ENCODE measurements at regions not wholly inside any gene's neighbourhood (a gene's known extent, or its start where the extent isn't known, plus 50 kb on each side); places are given as distances from the start of the nearest gene placed in this dataset.
"Not testable (repeated sequence)": the region's sequence is repeated elsewhere in the genome, so short reads cannot be mapped to it uniquely, and the experiment has no call there.

GRCh38 chr15:45804028-45804427 lies 169.2 kb downstream of the SQOR start:
- no peaks in the 10 kb centered on the region for H3K79me2 ChIP-seq (ENCODE audit: insufficient read depth, low read length)
- no peak overlapping the region for H2AFZ ChIP-seq (ENCODE audit: low read depth, low read length)
- H3K27ac ChIP-seq (ENCODE audit: low read depth, low read length) = no peak overlapping the region
- DNase-seq (ENCODE audit: low read depth) (no peak), FAIRE-seq (no peak)
- peaks cover 4% of the 10 kb centered on the region for H3K9me3 Mint-ChIP-seq (ENCODE audit: unreplicated experiment)
- H3K9ac ChIP-seq (ENCODE audit: low read length) = no peak overlapping the region
- peaks cover 4% of the 10 kb centered on the region for H3K9me3 ChIP-seq (ENCODE audit: insufficient read depth, low read depth, low read length)
- H3K27ac Mint-ChIP-seq (ENCODE audit: unreplicated experiment) = no peak overlapping the region
- H3K4me1 Mint-ChIP-seq (ENCODE audit: low read depth, unreplicated experiment) = no peaks in the 10 kb centered on the region
- H3K4me3 ChIP-seq (ENCODE audit: insufficient read depth, low read depth, low read length) = no peak overlapping the region
- no peaks in the 10 kb centered on the region for H3K27me3 Mint-ChIP-seq (ENCODE audit: low read depth, unreplicated experiment)
- no peak overlapping the region for H3K4me3 Mint-ChIP-seq (ENCODE audit: unreplicated experiment)
- no peak for TF ChIP-seq CTCF (IDR thresholded peaks at IDR 0.05; ENCODE audit: insufficient read depth, low read depth, low read length)
- TF ChIP-seq EZH2 (IDR thresholded peaks at IDR 0.05; ENCODE audit: insufficient read depth, low read length) = no peak
- H3K4me2 ChIP-seq (ENCODE audit: low read length) = no peak overlapping the region
- H3K36me3 ChIP-seq (ENCODE audit: insufficient read depth, low read length) = no peaks in the 10 kb centered on the region
- no peaks in the 10 kb centered on the region for H3K4me1 ChIP-seq (ENCODE audit: insufficient read depth, low read length)
- H3K27me3 ChIP-seq (ENCODE audit: insufficient read depth, low read length) = no peaks in the 10 kb centered on the region
- no peaks in the 10 kb centered on the region for H4K20me1 ChIP-seq (ENCODE audit: insufficient read depth, low read length)
- no peaks in the 10 kb centered on the region for H3K36me3 Mint-ChIP-seq (ENCODE audit: low read depth, unreplicated experiment)

GRCh38 chr15:45810201-45810600 lies 175.4 kb downstream of the SQOR start:
- no peak overlapping the region for H3K9ac ChIP-seq (ENCODE audit: low read length)
- H3K36me3 Mint-ChIP-seq (ENCODE audit: low read depth, unreplicated experiment) = no peaks in the 10 kb centered on the region
- no peaks in the 10 kb centered on the region for H3K27me3 ChIP-seq (ENCODE audit: insufficient read depth, low read length)
- TF ChIP-seq CTCF (IDR thresholded peaks at IDR 0.05; ENCODE audit: insufficient read depth, low read depth, low read length) (no peak), EZH2 (IDR thresholded peaks at IDR 0.05; ENCODE audit: insufficient read depth, low read length) (no peak)
- no peaks in the 10 kb centered on the region for H3K27me3 Mint-ChIP-seq (ENCODE audit: low read depth, unreplicated experiment)
- peaks cover 3% of the 10 kb centered on the region for H3K4me1 Mint-ChIP-seq (ENCODE audit: low read depth, unreplicated experiment)
- no peaks in the 10 kb centered on the region for H3K79me2 ChIP-seq (ENCODE audit: insufficient read depth, low read length)
- no peak overlapping the region for H3K4me3 ChIP-seq (ENCODE audit: insufficient read depth, low read depth, low read length)
- H3K27ac ChIP-seq (ENCODE audit: low read depth, low read length) = no peak overlapping the region
- H3K4me2 ChIP-seq (ENCODE audit: low read length) = no peak overlapping the region
- H3K36me3 ChIP-seq (ENCODE audit: insufficient read depth, low read length) = no peaks in the 10 kb centered on the region
- H3K27ac Mint-ChIP-seq (ENCODE audit: unreplicated experiment) = no peak overlapping the region
- H2AFZ ChIP-seq (ENCODE audit: low read depth, low read length) = no peak overlapping the region
- H3K4me1 ChIP-seq (ENCODE audit: insufficient read depth, low read length) = no peaks in the 10 kb centered on the region
- H4K20me1 ChIP-seq (ENCODE audit: insufficient read depth, low read length) = no peaks in the 10 kb centered on the region
- peaks cover 6% of the 10 kb centered on the region for H3K9me3 Mint-ChIP-seq (ENCODE audit: unreplicated experiment)
- FAIRE-seq (no peak), DNase-seq (ENCODE audit: low read depth) (no peak)
- H3K4me3 Mint-ChIP-seq (ENCODE audit: unreplicated experiment) = no peak overlapping the region
- no peaks in the 10 kb centered on the region for H3K9me3 ChIP-seq (ENCODE audit: insufficient read depth, low read depth, low read length)

GRCh38 chr15:45812200-45812599 lies 177.4 kb downstream of the SQOR start:
- Histone ChIP-seq H3K36me3 (ENCODE audit: insufficient read depth, low read length) (no peaks in the 10 kb centered on the region), H3K9me3 (ENCODE audit: insufficient read depth, low read depth, low read length) (no peaks in the 10 kb centered on the region), H2AFZ (ENCODE audit: low read depth, low read length) (no peak overlapping the region), H3K4me3 (ENCODE audit: insufficient read depth, low read depth, low read length) (no peak overlapping the region), H3K4me1 (ENCODE audit: insufficient read depth, low read length) (no peaks in the 10 kb centered on the region), H4K20me1 (ENCODE audit: insufficient read depth, low read length) (no peaks in the 10 kb centered on the region), H3K4me2 (ENCODE audit: low read length) (no peak overlapping the region), H3K27me3 (ENCODE audit: insufficient read depth, low read length) (no peaks in the 10 kb centered on the region), H3K9ac (ENCODE audit: low read length) (no peak overlapping the region), H3K27ac (ENCODE audit: low read depth, low read length) (no peak overlapping the region), H3K79me2 (ENCODE audit: insufficient read depth, low read length) (no peaks in the 10 kb centered on the region)
- Mint-ChIP-seq H3K9me3 (ENCODE audit: unreplicated experiment) (peaks cover 8% of the 10 kb centered on the region), H3K36me3 (ENCODE audit: low read depth, unreplicated experiment) (no peaks in the 10 kb centered on the region), H3K4me3 (ENCODE audit: unreplicated experiment) (no peak overlapping the region), H3K27ac (ENCODE audit: unreplicated experiment) (no peak overlapping the region), H3K27me3 (ENCODE audit: low read depth, unreplicated experiment) (no peaks in the 10 kb centered on the region), H3K4me1 (ENCODE audit: low read depth, unreplicated experiment) (peaks cover 3% of the 10 kb centered on the region)
- FAIRE-seq = no peak
- no peak for DNase-seq (ENCODE audit: low read depth)
- TF ChIP-seq EZH2 (IDR thresholded peaks at IDR 0.05; ENCODE audit: insufficient read depth, low read length) (no peak), CTCF (IDR thresholded peaks at IDR 0.05; ENCODE audit: insufficient read depth, low read depth, low read length) (no peak)

GRCh38 chr15:45817578-45817977 lies 182.7 kb downstream of the SQOR start:
- not testable (repeated sequence) for H3K27me3 Mint-ChIP-seq (ENCODE audit: low read depth, unreplicated experiment); FAIRE-seq; H2AFZ ChIP-seq (ENCODE audit: low read depth, low read length); H3K9ac ChIP-seq (ENCODE audit: low read length); H3K9me3 ChIP-seq (ENCODE audit: insufficient read depth, low read depth, low read length); H4K20me1 ChIP-seq (ENCODE audit: insufficient read depth, low read length); H3K27ac Mint-ChIP-seq (ENCODE audit: unreplicated experiment); DNase-seq (ENCODE audit: low read depth); H3K27ac ChIP-seq (ENCODE audit: low read depth, low read length); H3K4me3 ChIP-seq (ENCODE audit: insufficient read depth, low read depth, low read length); H3K4me3 Mint-ChIP-seq (ENCODE audit: unreplicated experiment); H3K9me3 Mint-ChIP-seq (ENCODE audit: unreplicated experiment); H3K27me3 ChIP-seq (ENCODE audit: insufficient read depth, low read length); H3K4me1 Mint-ChIP-seq (ENCODE audit: low read depth, unreplicated experiment); H3K4me2 ChIP-seq (ENCODE audit: low read length); H3K4me1 ChIP-seq (ENCODE audit: insufficient read depth, low read length); H3K36me3 Mint-ChIP-seq (ENCODE audit: low read depth, unreplicated experiment); H3K36me3 ChIP-seq (ENCODE audit: insufficient read depth, low read length); H3K79me2 ChIP-seq (ENCODE audit: insufficient read depth, low read length)

All from astrocyte (in vitro differentiated cells and primary cell).